Right renal pelvis (tissue), 4 donors: ENCODE measurements at regions not wholly inside any gene's neighbourhood (a gene's known extent, or its start where the extent isn't known, plus 50 kb on each side); places are given as distances from the start of the nearest gene placed in this dataset.
"Not testable (repeated sequence)": the region's sequence is repeated elsewhere in the genome, so short reads cannot be mapped to it uniquely, and the experiment has no call there.

ENCODE experiments used
- DNase-seq, 4 donors: peaks; one replicate each; pipeline ENCODE4 v3.0.0-alpha.2; 2013; ENCODE audit warnings: low read depth in 4 of 4, low spot score in 3 of 4, missing footprints in 1 of 4

DNA sequence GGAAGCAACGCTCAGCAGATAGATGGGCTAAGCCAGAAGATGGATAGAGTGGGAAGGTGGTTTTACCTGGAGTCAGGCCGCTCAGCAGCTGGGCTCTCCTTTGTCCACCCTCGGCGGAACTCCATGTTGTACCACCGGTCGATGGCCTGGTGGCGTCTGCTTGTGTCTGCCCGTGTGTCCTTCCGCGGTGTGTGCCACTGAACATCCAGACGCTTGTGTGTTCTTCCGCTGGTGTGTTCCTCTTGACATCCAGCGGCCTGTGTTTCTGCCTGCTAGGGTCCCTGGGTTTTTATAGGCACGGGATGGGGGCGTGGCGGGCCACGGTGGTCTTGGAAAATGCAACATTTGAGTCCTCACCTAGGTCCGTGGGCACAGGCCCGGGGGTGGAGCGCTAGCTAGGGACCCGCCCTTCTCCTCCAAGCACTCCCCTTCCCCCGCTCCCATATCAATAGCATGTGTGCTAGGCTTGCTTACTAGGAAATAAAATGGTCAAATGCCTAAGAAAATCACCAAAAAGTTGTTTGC is 1431.7 kb upstream of the ACVR2A start:
- DNase-seq: no peak

DNA sequence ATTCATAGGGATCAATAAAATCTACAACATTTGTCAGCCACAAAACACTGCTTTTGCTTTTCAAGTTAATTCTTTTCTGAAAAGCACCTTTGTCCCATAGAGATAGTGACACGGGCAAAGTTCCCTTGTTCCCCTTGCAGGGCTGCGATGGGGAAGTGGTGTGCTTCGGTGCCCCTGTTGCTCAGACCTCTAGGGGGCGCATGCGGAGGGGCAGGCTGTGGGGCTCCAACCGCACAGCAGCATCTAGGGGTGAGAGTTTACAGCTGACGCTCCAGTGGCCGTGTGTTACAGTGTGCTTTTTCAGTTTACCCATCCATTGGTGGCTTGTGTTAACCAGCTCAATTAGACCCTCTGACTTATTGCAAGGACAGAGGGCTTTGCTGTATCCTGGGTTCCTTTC is 1432.2 kb upstream of the ACVR2A start:
- DNase-seq: no peak

DNA sequence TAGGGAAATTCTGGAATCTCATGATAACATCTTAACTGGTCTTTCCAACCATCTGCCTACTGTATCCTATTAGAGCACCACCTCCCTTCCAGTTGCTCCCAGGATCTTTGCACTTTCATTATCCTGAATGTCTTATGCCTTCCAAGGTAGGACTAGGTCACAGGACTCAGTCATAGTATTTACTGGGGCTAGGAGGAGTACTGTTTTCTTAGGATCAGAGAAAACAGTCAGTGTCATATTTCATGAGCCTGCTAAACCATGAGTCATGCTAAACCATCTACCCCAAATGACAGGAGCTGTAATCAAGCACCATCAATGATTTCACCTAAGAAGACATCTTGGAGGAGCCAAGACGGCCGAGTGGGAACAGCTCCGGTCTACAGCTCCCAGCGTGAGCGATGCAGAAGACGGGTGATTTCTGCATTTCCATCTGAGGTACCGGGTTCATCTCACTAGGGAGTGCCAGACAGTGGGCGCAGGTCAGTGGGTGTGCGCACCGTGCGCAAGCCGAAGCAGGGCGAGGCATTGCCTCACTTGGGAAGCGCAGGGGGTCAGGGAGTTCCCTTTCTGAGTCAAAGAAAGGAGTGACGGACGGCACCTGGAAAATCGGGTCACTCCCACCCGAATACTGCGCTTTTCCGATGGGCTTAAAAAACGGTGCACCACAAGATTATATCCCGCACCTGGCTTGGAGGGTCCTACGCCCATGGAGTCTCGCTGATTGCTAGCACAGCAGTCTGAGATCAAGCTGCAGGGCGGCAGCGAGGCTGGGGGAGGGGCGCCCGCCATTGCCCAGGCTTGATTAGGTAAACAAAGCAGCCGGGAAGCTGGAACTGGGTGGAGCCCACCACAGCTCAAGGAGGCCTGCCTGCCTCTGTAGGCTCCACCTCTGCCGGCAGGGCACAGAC is 1439.2 kb upstream of the ACVR2A start:
- not testable (repeated sequence) for DNase-seq

DNA sequence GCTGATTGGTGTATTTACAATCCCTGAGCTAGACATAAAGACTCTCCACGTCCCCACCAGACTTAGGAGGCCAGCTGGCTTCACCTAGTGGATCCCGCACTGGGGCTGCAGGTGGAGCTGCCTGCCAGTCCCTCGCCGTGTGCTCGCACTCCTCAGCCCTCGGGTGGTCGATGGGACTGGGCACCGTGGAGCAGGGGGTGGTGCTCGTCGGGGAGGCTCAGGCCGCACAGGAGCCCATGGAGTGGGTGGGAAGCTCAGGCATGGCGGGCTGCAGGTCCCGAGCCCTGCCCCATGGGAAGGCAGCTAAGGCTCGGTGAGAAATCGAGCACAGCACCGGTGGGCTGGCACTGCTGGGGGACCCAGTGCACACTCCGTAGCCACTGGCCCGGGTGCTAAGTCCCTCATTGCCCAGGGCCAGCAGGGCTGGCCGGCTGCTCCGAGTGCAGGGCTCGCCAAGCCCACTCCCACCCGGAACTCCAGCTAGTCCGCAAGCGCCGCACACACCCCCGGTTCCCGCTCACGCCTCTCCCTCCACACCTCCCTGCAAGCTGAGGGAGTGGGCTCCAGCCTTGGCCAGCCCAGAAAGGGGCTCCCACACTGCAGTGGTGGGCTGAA is 1441.2 kb upstream of the ACVR2A start:
- not testable (repeated sequence) for DNase-seq

DNA sequence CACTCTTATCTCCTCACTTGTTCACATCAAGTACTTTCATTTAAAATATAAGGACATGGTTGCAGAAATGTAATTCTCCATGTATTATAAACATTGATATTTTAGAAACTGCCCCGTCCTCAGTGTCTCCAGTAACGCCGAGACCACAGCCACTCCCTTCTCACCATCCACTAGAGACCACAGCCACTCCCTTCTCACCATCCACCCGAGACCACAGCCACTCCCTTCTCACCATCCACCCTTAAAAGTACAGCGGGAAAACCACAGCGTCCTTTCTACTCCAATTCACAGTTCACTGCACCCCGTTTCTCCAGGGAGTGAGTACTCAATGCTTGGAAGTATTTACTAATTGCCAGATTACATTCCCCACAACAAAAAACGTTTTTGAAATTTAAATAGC is 1452.2 kb upstream of the ACVR2A start:
- no peak for DNase-seq

DNA sequence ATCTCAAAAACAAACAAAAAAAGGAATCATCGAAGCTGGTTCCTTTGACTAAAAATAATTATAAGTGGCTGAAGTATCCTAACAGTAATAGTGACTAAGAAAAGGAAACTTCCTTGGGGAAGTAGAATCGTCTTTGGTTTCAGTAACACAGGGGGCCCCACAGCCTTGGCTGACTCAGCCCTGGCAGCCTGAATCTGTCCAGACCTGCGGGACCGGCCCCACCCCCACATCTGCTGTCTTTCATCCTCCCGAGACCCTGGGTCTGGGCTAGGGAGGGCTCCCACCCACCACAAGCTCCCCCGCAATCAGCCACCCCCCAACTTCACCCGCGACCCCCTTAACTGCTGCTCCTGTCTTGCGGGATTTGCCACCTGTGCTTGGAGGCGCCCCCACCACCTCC is 1452.6 kb upstream of the ACVR2A start:
- DNase-seq: no peak

DNA sequence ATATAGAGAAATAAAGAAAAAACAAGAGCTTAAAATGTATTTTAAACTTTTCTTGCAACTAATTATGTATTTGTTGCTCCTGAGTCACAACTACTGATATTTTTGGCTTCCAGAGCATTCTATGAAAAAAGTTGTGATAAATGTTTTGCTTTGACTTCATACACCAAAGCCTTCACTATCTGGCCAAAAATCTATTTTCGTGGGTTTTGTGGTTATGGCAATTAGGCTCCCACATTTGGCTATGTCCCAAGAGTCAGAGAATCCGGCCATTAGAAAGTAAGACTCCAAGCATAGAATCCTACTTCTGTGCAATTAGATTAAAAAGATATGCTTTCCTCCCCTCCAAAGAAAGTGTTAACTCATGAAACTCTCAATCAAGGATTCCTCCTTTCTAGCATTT is 1456.1 kb upstream of the ACVR2A start:
- no peak for DNase-seq

DNA sequence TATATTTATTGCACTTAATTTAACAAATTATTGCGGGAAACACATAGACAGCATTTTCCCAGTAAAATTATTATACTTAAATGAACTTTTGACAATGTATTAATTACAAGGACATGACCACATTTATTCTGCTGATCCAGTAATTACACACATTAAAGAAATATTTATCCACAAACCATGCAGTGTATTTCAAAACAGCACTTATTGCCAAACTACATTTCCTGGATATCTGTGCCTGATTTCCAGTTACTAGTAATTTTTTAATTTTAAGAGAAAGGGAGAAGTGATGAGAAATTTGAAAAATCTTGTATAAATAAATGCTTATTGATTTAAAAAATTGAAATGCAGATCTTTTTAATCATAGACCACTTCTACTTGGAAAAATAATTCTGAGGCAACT is 1458.7 kb upstream of the ACVR2A start:
- DNase-seq: no peak

DNA sequence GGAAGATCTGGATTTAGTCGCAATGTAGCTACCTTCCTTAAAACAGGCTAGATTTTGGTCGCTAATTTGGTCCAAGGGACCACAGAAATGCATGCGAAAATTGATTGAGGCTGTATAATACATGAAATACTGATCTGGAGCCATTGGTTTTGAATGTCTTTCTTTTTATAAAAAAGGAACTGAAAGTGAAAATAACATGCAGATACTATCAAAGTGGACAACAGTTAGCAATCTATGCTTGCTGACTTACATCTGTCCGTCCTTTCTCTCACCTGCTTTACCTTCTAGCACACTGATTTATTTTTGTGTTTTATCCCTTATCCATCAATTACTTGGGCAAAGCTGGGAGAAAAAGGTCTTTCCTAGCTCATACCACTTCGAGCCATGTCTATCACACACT is 1459.8 kb upstream of the ACVR2A start:
- no peak for DNase-seq

DNA sequence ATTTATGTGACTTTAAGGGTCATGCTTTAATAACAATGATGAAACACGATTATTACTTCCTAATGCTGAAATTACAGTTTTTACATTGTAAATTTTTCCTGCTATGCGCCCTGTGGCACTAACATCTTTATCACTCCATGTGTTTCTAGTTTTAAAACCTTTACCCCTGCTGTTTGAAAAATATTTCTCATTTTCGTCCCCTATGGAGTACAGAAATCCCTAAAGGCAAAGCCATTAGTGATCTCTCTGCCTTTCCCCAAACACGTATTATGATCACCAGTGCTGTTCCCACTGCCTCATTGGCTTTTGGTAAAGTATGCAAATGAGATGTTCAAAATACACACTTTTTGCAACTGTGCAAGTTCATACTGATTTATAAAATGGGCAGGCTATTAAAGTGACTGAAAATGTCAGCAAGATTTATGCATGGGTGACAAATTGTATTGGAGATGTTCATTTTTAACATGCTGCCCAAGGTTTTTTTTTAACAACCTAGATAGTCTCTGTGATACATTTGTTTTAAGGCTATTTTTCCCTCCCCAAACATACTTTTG is 1468.2 kb upstream of the ACVR2A start:
- no peak for DNase-seq

DNA sequence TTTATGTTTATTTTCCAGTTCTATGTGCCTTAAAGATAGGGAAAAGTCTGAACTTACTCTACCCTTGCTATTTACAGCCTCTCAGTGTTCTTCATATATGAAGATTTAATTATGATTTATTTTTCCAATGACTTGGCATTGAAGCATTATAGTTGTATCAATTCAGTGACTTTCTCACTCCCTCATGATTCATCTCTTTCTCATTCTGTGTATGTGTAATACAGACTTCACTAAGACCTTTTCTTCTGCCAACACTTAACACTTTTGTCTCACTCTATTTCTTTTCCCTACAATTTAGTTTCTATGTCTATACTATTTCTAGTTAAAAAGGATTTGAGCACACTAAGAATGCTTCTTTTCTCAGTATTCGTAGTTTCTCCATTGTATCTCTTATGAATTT is 1470.3 kb upstream of the ACVR2A start:
- no peak for DNase-seq

DNA sequence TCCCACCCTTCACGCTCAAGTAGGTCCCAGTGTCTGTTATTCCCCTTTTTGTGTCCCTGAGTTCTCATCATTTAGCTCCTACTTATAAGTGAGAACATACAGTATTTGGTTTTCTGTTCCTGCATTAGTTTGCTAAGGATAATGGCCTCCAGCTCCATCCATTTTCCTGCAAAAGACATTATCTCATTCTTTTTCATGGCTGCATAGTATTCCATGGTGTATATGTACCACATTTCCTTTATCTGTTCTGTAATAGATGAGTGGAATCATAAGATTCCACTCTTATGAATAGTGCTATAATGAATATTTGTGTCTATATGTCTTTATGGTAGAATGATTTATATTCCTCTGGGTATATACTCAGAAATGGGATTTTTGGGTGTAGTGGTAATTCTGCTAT is 1473.5 kb upstream of the ACVR2A start:
- DNase-seq: not testable (repeated sequence)

DNA sequence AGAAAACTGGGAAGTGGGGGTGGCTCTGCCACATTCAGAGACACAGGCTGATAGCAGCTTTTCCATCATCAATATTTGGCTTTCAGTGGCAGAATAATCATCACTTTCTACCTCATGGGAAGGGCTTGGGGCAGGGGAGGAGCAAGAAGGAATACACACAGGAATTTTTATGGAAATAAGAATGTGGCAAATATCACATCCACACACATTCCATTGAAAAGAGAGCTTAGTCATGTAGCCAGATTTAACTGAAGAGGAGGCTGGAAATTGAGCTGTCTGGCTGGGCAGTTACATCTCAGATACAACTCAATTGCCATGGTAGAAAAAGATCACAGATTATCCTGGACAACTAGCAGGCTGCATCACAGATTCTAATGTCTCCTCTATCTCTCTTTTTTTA is 1474.0 kb upstream of the ACVR2A start:
- no peak for DNase-seq

DNA sequence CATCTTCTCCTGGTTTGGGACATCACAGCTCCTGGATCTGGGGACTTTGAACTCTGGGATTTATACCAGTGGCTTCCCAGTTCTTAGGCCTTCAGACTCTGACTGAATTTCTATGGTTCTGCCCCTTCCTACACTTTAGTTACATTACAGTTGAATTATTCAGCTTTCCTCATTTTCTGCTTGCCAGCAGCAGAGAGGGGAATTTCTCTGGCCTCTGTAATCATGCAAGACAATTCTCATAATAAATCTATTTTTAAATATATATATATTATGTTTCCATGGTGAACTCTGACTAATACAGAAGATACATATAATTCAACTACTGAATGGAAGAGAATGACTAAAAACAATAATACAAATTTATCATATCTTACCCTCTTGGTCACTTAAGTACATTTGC is 1478.6 kb upstream of the ACVR2A start:
- DNase-seq: no peak

DNA sequence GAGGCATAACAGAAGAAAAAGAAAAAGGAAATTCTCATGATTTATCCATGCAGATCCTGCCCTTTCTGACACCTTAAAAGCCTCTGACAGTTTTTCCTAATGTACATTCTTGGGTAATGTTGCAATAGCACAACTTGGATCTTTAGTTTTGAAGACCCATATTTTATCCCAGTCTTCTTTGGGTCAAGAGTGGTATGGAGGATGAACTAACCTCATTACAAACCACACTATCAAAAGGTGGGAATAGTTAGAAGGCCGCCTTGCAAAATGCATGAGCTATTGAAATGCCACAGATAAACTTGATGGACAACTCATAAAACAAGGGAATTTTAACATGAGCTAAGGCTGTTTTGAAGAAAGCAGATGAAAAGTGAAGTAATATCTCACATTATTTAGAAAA is 1479.8 kb upstream of the ACVR2A start:
- no peak for DNase-seq

DNA sequence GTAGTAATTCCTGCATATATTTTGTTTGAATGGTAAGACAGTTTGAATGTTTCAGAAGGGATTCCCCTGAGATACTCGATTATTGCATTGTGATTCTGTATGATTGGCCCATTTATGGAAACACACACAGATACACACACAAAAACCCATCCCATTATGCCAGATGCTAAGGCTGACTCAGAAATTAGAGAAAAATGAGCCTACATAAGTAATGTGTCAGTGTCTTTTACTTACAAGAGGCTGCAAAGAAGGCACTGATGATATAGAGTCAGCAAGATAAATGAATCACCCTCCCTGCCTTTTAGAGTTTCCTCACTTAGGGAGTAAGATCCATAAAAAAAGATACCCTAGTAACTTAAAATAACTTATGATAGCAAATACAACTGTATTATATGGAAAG is 1481.1 kb upstream of the ACVR2A start:
- DNase-seq: no peak

DNA sequence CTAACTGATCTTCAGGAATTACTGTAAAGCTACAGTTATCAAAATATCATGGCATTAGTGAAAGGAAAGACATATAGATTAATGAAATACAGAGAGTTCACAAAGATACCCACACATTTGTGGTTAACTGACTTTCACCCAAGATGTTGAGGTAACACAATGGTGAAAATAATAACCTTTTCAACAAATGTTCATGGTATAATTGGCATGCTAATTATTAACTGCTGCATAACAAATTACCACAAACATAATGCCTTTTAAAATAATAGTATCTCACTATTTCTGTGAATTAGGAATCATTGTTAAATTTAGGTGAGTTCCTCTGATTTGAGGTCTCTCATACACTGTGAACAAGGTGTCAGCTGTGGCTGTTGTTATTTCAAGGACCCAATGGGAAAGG is 1493.1 kb upstream of the ACVR2A start:
- no peak for DNase-seq

DNA sequence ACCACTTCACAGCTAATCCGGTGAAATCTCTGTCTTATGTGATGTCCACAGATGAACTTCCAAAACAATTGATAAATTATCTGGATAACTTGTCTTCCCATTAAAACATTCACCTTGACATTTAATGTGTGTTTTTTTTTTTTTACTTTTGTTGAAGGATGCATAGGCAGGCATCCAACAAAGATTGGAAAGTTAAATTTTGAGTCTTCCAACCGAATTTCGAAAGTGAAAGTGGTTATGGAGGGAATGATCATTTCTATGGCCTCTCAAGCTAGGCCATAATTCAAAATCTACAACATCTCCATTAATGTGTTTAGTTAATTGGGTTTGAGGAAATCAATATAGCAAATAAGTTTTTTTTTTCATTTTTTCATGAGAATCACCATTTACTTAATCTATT is 1495.5 kb upstream of the ACVR2A start:
- no peak for DNase-seq

DNA sequence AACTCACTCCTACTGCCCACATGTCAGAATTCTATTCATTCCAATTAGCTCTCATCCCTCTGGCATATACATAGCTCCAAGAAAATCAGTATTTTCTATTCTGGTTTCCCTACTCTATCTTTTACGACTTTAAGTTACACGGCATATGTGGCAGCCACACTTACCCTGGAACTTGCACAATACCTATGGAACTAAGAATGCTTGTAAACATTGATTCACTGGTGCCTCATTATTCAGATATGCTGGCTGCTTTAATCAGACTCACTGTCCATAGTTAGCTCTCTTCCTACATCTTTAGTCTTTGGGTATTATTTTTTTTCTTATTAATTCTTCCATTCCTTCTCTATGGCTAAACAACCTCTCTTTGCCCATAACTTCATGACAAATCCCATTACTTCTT is 1519.9 kb upstream of the ACVR2A start:
- DNase-seq: no peak

DNA sequence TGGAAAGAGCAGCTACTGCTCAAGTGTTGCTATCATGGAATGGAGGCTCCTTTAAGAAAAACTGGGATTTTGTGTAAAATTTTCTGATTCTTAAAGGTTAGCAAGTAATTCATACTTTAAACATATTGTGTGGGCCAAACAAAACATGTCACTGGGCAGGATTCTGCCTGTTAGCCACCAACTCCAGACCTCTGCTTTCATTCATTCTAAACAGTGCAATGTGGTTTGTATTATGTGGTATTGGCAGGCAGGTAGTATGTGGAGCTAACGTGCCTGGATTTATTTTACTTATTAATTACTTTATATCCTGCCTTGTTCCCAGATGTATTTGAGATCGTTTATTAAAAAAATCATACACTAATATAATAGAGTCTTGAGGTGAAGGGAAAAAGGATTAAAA is 1521.3 kb upstream of the ACVR2A start:
- DNase-seq: no peak

DNA sequence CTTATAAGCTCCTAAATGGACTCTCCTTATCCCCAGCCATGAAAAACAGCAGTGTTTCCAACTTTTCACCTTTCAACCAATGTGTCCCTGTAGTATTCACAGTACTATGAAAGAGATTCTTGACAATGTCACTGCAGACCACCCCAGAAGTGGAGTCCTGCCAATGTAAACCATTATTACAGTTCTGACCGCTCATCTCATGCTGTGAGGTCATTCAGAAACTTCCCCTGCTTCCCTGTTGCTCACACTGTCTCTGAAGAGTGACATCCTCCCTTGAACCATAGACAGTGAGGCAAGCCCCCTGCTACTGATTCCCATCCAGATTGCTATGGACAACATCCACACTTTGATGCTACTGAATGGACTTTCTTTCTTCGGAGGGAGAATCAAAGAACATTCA is 1523.7 kb upstream of the ACVR2A start:
- peak in 2 of 4 donors; percentile 50 to 53 for DNase-seq

DNA sequence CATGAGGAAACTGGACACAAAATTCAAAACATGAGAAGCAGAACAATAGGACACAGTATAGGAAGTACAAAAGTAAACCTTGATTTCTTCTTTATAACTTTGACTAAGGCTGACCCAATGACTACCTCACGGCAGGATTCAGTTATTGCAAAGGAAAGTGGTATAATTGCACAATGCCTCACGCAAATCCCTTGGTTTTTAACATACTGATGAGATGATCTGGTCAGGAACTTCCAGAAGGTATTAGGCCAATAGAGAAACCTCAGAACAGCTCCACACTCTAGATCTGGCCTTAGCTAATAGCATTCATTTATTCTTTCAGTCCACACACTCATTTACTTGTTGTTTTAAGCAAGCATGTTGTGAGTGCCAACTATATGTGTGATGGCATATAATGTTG is 1526.9 kb upstream of the ACVR2A start:
- no peak for DNase-seq
